Fibroblast of villous mesenchyme (primary cell): ENCODE measurements at regions not wholly inside any gene's neighbourhood (a gene's known extent, or its start where the extent isn't known, plus 50 kb on each side); places are given as distances from the start of the nearest gene placed in this dataset.
"Not testable (repeated sequence)": the region's sequence is repeated elsewhere in the genome, so short reads cannot be mapped to it uniquely, and the experiment has no call there.

ENCODE experiments used
- DNase-seq: peaks from one replicate; pipeline ENCODE4 v3.0.0-alpha.2; 2010; ENCODE audit warnings: low read depth
- H3K4me3 ChIP-seq: 2 replicates; pipeline ENCODE4 v1.5.1; 2011; ENCODE audit warnings: low read depth, mild to moderate bottlenecking, low read length
- TF ChIP-seq, protein P1 (sequence below): IDR thresholded peaks from 2 replicates; pipeline ENCODE4 v1.5.1; 2012; ENCODE audit warnings: low read depth, mild to moderate bottlenecking, low read length; ENCODE audit not compliant: insufficient read depth

DNA sequence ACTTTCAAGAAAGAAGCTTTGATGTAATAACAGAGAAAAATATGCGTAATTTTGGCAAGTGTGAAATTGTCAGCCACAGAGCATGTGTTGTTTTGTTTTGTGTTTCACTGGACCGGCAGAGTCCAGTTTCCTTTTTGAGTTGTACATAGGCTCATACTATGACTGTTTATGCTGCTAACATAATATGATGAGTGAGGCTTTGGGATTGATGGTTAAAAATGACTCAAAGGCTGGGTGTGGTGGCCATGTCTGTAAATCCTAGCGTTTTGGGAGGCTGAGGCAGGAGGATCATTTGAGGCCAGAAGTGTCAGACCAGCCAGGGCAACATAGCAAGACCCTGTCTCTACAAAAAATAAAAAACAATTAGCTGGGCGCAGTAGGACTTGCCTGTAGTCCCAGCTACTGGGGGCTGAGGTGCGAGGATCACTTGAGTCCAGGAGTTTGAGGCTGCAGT lies 487.9 kb downstream of the PCNX1 start:
- TF ChIP-seq, protein P1, sequence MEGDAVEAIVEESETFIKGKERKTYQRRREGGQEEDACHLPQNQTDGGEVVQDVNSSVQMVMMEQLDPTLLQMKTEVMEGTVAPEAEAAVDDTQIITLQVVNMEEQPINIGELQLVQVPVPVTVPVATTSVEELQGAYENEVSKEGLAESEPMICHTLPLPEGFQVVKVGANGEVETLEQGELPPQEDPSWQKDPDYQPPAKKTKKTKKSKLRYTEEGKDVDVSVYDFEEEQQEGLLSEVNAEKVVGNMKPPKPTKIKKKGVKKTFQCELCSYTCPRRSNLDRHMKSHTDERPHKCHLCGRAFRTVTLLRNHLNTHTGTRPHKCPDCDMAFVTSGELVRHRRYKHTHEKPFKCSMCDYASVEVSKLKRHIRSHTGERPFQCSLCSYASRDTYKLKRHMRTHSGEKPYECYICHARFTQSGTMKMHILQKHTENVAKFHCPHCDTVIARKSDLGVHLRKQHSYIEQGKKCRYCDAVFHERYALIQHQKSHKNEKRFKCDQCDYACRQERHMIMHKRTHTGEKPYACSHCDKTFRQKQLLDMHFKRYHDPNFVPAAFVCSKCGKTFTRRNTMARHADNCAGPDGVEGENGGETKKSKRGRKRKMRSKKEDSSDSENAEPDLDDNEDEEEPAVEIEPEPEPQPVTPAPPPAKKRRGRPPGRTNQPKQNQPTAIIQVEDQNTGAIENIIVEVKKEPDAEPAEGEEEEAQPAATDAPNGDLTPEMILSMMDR = no peak
- DNase-seq = no peak
- H3K4me3 ChIP-seq = no peak overlapping the region

DNA sequence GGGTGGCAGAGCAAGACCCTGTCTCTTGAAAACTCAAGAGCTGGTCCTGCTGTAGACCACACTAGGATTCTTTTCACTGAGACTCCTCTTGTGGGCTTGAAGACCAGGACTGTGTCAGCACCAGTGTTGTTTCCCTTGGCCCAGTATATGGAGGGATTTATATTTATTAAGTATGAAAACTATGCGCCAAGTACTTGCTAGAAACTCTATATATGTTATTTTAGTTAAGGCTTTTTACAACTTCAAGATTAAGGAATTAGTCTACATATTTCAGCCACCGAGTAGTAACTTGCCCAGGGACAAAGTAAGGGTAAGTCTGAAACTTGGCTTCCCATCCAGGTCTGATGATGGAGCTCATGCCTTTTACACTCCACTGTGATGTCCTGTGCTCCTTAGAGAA lies 488.4 kb downstream of the PCNX1 start:
- no peak for DNase-seq
- H3K4me3 ChIP-seq = no peak overlapping the region
- TF ChIP-seq, protein P1 = no peak

DNA sequence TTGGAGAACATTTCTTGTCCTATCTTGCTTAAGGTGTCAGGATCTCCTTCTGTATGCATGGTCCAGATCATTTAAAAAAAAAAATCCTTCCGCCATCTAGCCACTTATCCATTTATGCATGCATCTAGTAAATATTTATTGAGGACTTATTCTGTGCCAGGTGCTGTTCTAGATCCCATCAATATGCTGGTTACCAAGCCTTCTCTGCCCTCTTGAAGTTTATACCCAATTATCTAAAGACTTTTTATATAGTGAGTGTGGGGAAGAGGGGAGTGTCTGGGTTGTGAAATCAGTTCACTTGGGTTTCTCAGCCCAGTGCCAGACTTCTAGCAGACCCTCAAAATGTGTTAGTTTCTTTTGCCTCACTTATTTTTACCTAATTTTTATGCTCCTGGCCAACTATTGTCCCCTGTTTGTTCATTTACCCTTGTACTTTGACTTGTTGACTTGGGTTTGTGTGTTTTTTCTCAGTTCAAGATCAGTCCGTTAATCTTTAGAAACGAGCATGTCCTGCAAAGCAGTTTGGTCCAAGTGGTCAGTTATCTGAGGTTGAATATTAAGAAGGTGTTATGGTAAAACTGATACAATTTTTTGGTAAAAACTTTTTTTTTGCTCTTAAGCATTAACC lies 488.9 kb downstream of the PCNX1 start:
- TF ChIP-seq, protein P1 = no peak
- H3K4me3 ChIP-seq = no peak overlapping the region

DNA sequence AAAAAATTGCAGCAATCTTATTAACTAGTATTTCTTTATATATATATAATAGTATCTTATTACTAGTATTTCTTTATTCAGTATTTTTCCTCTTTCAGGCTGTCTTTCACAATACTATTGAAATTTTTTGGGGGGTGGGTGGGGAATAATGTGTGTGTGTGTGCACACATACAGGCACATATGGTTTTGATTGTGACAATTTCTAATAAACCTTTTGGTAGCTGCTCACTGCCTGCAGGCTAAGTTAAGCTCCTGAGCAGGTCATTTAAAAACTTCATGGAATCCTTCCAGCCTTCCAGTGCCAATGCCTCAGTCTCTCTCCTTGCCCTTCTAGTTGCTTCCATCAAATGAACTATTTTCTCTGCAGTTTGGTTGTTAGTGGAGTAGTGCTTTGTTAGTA lies 490.1 kb downstream of the PCNX1 start:
- TF ChIP-seq, protein P1 = no peak
- no peak overlapping the region for H3K4me3 ChIP-seq
- DNase-seq = no peak

More for the DNA sequence above, 488.9 kb downstream of the PCNX1 start:
- DNase-seq = no peak

DNA sequence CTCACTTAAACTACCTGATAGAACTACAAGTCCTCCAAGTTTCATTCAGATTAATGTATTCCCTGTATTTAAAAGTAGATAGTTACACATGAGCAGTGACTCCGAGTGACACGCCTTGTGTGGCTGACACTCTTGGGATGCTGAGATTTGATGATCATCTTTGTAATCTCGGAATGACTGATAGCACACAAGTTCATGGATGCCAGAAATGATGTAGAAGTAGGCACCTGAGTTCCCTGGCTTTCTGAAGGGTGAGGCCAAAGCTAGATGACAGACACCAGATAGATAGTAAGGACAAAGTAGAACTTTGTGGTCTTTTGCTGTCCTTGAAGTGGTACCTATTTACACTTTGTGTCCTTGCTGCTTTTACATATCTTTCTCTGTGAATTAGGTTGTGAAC lies 491.2 kb downstream of the PCNX1 start:
- no peak overlapping the region for H3K4me3 ChIP-seq
- no peak for DNase-seq
- TF ChIP-seq, protein P1 = no peak

DNA sequence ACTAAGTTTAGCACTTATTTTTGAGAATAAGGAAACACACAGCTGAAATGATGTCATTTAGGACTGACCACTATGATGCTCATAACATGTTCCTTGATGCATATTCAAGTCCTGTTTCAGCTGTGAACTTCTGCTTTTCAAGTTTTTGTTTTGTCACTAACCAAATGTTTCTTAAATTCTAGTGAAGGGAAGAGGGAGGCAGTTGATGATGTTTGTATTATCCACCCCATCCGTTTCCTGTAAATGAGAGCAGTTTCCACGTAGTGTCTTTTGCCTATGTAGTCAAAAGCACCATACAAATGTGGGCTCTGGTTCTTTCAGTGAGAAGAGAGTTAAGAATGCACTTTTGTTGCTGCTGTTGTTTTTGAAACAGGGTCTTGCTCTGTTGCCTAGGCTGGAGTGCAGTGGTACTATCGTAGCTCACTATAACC lies 491.8 kb downstream of the PCNX1 start:
- H3K4me3 ChIP-seq = no peak overlapping the region
- no peak for DNase-seq
- TF ChIP-seq, protein P1 = no peak

DNA sequence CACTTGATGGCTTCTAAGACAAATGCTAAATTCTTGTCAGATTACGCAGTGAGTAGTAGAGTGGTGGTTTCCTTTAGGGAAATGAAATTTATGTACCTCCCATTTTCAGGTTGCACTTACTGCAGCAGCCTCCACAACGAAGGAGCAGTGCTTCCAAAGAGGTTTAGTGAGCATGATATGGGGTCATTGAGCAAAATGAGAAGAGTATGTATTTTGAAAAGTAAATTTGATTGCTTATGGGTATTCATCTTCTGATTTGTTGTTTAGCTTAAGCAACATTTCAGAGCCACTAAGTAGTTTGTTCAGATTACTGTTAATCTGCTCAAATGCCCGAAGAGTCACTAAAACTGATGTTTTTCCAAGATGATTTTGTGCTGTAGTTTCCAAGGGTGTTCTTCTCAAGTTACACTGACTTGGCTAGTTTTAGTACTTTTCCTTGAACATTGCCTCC lies 493.6 kb downstream of the PCNX1 start:
- no peak overlapping the region for H3K4me3 ChIP-seq
- TF ChIP-seq, protein P1 = no peak
- DNase-seq = no peak

DNA sequence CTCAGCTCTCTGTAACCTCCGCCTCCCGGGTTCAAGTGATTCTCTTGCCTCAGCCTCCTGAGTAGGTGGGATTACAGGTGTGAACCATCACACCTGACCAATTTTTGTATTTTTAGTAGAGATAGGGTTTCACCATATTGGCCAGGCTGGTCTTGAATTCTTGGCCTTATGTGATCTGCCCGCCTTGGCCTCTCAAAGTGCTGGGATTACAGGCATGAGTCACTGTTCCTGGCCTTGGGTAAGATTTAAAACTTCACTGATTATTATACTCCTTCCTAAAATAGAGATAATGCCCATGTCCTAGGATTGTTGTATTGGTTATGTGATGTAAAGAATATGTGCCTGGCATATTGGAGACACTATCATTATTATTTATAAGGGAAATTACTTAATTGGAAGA lies 495.2 kb downstream of the PCNX1 start:
- H3K4me3 ChIP-seq = not testable (repeated sequence)
- DNase-seq = peak; percentile 58
